Lower lobe of right lung (tissue), 2 donors: ENCODE measurements at regions not wholly inside any gene's neighbourhood (a gene's known extent, or its start where the extent isn't known, plus 50 kb on each side); places are given as distances from the start of the nearest gene placed in this dataset.
A peak's percentile ranks its signal among the peaks of the same experiment; 100 is the strongest.

Experiments
- ATAC-seq, 2 donors: fragments of 200-7000 bp; cut with Tn5 transposase; one replicate each; pipeline ENCODE4 v1.9.1; 2020 to 2022; ENCODE audit warnings: mild to moderate bottlenecking in 2 of 2, moderate library complexity in 2 of 2
- DNase-seq: peaks from one replicate; pipeline ENCODE4 v3.0.0-alpha.2; 2020
- H3K27ac ChIP-seq: fragments of 200-600 bp; one replicate; pipeline ENCODE4 v1.8.0; 2022
- H3K27me3 ChIP-seq: fragments of 200-600 bp; one replicate; pipeline ENCODE4 v1.8.0; 2022; ENCODE audit warnings: low read depth
- H3K36me3 ChIP-seq: fragments of 200-600 bp; one replicate; pipeline ENCODE4 v1.8.0; 2022; ENCODE audit warnings: mild to moderate bottlenecking
- H3K4me1 ChIP-seq: fragments of 200-600 bp; one replicate; pipeline ENCODE4 v1.8.0; 2022
- H3K4me3 ChIP-seq: fragments of 200-600 bp; one replicate; pipeline ENCODE4 v1.8.0; 2022; ENCODE audit warnings: mild to moderate bottlenecking
- H3K9me3 ChIP-seq: fragments of 200-600 bp; one replicate; pipeline ENCODE4 v1.8.0; 2022
- intact Hi-C: fragments of 100-400 bp; cut with DNase I; formaldehyde crosslinking; loops from one replicate; pipeline ENCODE4 v1.11.0; 2022
- TF ChIP-seq, protein P1 (sequence below): fragments of 200-600 bp; IDR thresholded peaks from one replicate; pipeline ENCODE4 v1.8.0; 2022; ENCODE audit warnings: antibody characterized with exemption, mild to moderate bottlenecking
- donor health status: DM: no; HTN: yes; CAD: no; lungs with severe emphysema.

- Histone ChIP-seq H3K27ac (no peak overlapping the region), H3K36me3 (no peaks in the 10 kb centered on the region), H3K27me3 (no peaks in the 10 kb centered on the region), H3K9me3 (peaks cover 1% of the 10 kb centered on the region), H3K4me1 (peaks cover 18% of the 10 kb centered on the region), H3K4me3 (no peak overlapping the region)
- DNase-seq (no peak), ATAC-seq (no peak)
- TF ChIP-seq, protein P1, sequence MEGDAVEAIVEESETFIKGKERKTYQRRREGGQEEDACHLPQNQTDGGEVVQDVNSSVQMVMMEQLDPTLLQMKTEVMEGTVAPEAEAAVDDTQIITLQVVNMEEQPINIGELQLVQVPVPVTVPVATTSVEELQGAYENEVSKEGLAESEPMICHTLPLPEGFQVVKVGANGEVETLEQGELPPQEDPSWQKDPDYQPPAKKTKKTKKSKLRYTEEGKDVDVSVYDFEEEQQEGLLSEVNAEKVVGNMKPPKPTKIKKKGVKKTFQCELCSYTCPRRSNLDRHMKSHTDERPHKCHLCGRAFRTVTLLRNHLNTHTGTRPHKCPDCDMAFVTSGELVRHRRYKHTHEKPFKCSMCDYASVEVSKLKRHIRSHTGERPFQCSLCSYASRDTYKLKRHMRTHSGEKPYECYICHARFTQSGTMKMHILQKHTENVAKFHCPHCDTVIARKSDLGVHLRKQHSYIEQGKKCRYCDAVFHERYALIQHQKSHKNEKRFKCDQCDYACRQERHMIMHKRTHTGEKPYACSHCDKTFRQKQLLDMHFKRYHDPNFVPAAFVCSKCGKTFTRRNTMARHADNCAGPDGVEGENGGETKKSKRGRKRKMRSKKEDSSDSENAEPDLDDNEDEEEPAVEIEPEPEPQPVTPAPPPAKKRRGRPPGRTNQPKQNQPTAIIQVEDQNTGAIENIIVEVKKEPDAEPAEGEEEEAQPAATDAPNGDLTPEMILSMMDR: no peak
- intact Hi-C loops: no loop called here
Observed at GRCh38 chr5:67283988-67284487, 87.4 kb upstream of the CD180 start.

DNA sequence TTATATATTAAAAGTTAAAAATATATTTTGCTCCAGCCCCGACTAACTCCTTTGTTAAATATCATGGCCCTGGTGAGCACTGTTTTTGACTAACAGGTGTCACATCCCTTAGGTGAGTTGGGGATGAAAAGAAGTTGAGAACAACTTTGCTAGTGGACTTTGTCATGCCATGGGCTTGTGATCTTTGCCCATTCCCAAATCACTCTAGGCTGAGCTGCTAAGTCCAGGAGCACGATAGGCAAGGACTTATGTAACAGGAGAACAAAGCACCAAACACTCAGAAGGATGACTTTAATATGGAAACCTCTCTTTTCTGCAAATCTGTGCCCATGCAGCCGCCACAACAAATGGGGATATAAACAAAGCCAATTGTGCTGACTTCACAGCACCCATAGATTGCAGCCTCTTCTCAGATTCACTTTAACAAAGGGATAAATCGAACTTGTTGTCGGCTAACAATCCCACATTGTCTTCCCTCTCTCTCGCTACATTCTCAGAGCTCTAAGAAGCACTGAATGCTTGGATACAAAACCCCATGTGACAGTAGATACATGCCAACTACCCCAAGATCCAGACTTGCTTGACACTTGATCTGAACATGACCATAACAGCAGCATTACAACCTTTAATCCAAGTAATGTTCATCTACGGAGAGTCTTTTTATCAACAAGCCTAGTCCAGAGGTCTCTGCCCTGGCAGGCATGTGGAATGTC lies 86.8 kb upstream of the CD180 start:
- ATAC-seq: no peak
- TF ChIP-seq, protein P1: no peak
- intact Hi-C loops: no loop called here
- no peak for DNase-seq
- Histone ChIP-seq H3K27ac (no peak overlapping the region), H3K4me1 (peaks cover 12% of the 10 kb centered on the region), H3K27me3 (no peaks in the 10 kb centered on the region), H3K9me3 (peaks cover 7% of the 10 kb centered on the region), H3K36me3 (no peaks in the 10 kb centered on the region), H3K4me3 (no peak overlapping the region)

- H3K4me1 ChIP-seq: no peaks in the 10 kb centered on the region
- no peak overlapping the region for H3K4me3 ChIP-seq
- no peak overlapping the region for H3K27ac ChIP-seq
- DNase-seq (no peak), ATAC-seq (no peak)
- H3K9me3 ChIP-seq: peaks cover 13% of the 10 kb centered on the region
- intact Hi-C loops: no loop called here
- H3K36me3 ChIP-seq: no peaks in the 10 kb centered on the region
- TF ChIP-seq, protein P1: no peak
- H3K27me3 ChIP-seq: no peaks in the 10 kb centered on the region
Observed at GRCh38 chr5:67281874-67282273, 85.3 kb upstream of the CD180 start.

GRCh38 chr5:67273689-67274356 lies 77.2 kb upstream of the CD180 start:
- ATAC-seq: no peak
- TF ChIP-seq, protein P1: no peak
- no peak for DNase-seq
- H3K36me3 ChIP-seq: no peaks in the 10 kb centered on the region
- peaks cover 9% of the 10 kb centered on the region for H3K9me3 ChIP-seq
- H3K27me3 ChIP-seq: no peaks in the 10 kb centered on the region
- intact Hi-C loops: no loop called here
- H3K4me1 ChIP-seq: peaks cover 9% of the 10 kb centered on the region
- H3K4me3 ChIP-seq: no peak overlapping the region
- no peak overlapping the region for H3K27ac ChIP-seq

DNA sequence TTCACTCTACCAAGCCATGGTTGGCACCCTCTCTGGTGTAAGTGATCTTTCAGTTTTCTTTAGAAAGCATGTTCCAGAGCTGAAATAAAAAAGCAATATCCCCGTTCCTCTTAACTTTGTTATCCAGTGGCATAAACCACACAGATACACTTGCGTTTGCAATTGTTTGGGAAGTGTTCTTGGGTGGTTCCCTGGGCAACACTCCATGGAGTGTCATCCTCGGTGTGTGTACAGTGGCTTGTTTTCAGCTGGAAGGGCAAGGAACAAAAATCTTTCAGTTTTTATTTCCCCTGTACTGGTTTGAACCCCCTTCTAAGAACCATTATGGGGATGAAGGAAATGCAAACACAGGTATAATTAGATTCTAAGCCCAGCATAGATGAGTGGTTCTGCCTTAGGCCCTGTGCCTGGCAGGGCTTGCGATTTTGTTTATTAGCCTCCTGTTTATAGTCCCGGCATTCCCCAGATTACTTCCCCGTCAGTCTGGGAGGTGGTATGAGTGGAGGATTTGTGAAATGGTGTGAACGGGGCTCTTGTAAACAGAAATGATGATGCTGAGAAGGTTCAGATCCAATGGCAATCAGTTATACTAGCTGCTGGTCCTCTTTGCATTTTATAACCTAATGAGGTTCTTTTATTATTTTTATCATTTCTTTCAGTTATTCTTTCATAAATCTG lies 76.0 kb upstream of the CD180 start:
- Histone ChIP-seq H3K4me1 (peaks cover 21% of the 10 kb centered on the region), H3K27me3 (no peaks in the 10 kb centered on the region), H3K4me3 (no peak overlapping the region), H3K27ac (peak overlapping the region; percentile 25), H3K9me3 (no peaks in the 10 kb centered on the region), H3K36me3 (no peaks in the 10 kb centered on the region)
- DNase-seq (no peak), ATAC-seq (no peak)
- TF ChIP-seq, protein P1: no peak
- intact Hi-C loops: no loop called here
